Smooth muscle cell (in vitro differentiated cells): ENCODE measurements at regions not wholly inside any gene's neighbourhood (a gene's known extent, or its start where the extent isn't known, plus 50 kb on each side); places are given as distances from the start of the nearest gene placed in this dataset.

Experiments
- DNase-seq: peaks from one replicate; lab custom pipeline; 2025; ENCODE audit not compliant: unreplicated experiment; lab: John Stamatoyannopoulos, UW
- H2AFZ ChIP-seq: fragments of 200-600 bp; sonication (generic); 2 replicates; pipeline ENCODE4 v1.6.0; 2016; ENCODE audit warnings: antibody characterized with exemption, low read depth, mild to moderate bottlenecking
- H3F3A ChIP-seq: fragments of 200-600 bp; sonication (generic); 2 replicates; pipeline ENCODE4 v1.6.0; 2017; ENCODE audit warnings: antibody characterized with exemption, low read depth
- H3K27ac ChIP-seq: fragments of 200-600 bp; sonication (generic); 2 replicates; pipeline ENCODE4 v1.5.1; 2016; ENCODE audit warnings: low read depth, mild to moderate bottlenecking
- H3K27me3 ChIP-seq: fragments of 200-600 bp; sonication (generic); 2 replicates; pipeline ENCODE4 v1.6.1; 2016; ENCODE audit warnings: low read depth, mild to moderate bottlenecking
- H3K36me3 ChIP-seq: fragments of 200-600 bp; sonication (generic); 2 replicates; pipeline ENCODE4 v1.5.1; 2016; ENCODE audit warnings: low read depth
- H3K4me1 ChIP-seq: fragments of 200-600 bp; sonication (generic); 2 replicates; pipeline ENCODE4 v1.5.1; 2016; ENCODE audit warnings: low read depth
- H3K4me2 ChIP-seq: fragments of 200-600 bp; sonication (generic); 2 replicates; pipeline ENCODE4 v1.6.0; 2016; ENCODE audit warnings: mild to moderate bottlenecking
- H3K4me3 ChIP-seq: fragments of 200-600 bp; sonication (generic); 2 replicates; pipeline ENCODE4 v1.5.1; 2016; ENCODE audit warnings: mild to moderate bottlenecking
- H3K79me2 ChIP-seq: fragments of 200-600 bp; sonication (generic); 2 replicates; pipeline ENCODE4 v1.6.0; 2016; ENCODE audit warnings: low read depth, mild to moderate bottlenecking
- H3K9ac ChIP-seq: fragments of 200-600 bp; sonication (generic); 2 replicates; pipeline ENCODE4 v1.6.0; 2016; ENCODE audit warnings: low read depth
- H3K9me3 ChIP-seq: fragments of 200-600 bp; sonication (generic); replicated peaks from 2 replicates; pipeline ENCODE4 v1.5.1; 2016; ENCODE audit warnings: low read depth
- H4K20me1 ChIP-seq: fragments of 200-600 bp; sonication (generic); 2 replicates; pipeline ENCODE4 v1.6.0; 2016; ENCODE audit warnings: low read depth
- CTCF ChIP-seq: fragments of 200-600 bp; sonication (generic); IDR thresholded peaks from 2 replicates; pipeline ENCODE4 v1.5.1; 2017; ENCODE audit warnings: borderline replicate concordance, mild to moderate bottlenecking, antibody characterized with exemption; ENCODE audit not compliant: insufficient read depth, poor library complexity, severe bottlenecking
- WGBS: methylation state at CpG from one replicate; pipeline ENCODE4 v1.1.7; 2016; ENCODE audit warnings: low lambda C conversion rate; 5-methylcytosine and 5-hydroxymethylcytosine counted together

DNA sequence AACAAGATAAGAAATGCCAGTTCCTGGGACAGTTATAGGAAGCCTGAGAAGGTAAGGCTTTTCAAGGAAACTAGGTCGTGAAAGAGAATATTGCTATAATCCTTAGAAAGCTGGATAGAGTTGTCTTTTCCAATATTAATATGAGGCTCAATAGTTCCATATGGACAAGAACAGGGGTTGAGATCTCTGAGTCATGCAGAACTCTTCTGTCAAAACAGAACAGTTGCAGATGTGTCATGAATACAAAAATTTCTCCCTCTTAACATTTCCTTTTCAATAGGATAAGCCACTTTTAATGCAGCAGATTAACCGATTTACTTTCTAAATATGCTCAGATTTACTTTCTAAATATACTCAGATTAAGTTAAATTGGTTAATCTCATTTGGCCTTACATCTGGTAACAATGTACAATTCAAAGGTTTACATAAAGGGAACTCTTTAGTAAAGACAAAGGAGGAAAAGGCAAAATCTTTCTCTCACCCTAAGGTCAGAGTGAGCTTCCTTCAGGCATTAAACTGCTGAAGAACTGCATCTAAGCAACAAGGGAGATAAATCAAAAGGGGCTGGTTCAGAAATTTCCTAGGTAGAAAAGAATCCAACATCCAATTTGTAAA is 104.7 kb upstream of the PCDH15 start:
- Histone ChIP-seq H3K4me2 (no peak overlapping the region), H3K4me3 (no peak overlapping the region), H3K27ac (no peak overlapping the region), H3K36me3 (no peaks in the 10 kb centered on the region), H4K20me1 (no peaks in the 10 kb centered on the region), H3K27me3 (no peaks in the 10 kb centered on the region), H3K79me2 (no peaks in the 10 kb centered on the region), H3K9me3 (no peaks in the 10 kb centered on the region), H2AFZ (no peak overlapping the region), H3K4me1 (no peaks in the 10 kb centered on the region), H3F3A (no peaks in the 10 kb centered on the region), H3K9ac (no peak overlapping the region)
- no peak for DNase-seq
- 81% methylated on average over 2 of the region's 2 CpGs for WGBS
- TF ChIP-seq CTCF, result no peak

- WGBS, result 72% methylated on average over 1 of the region's 1 CpG
- no peak overlapping the region for H2AFZ ChIP-seq
- H3F3A ChIP-seq, result no peaks in the 10 kb centered on the region
- H3K36me3 ChIP-seq, result no peaks in the 10 kb centered on the region
- no peak for TF ChIP-seq CTCF
- no peaks in the 10 kb centered on the region for H3K9me3 ChIP-seq
- no peak overlapping the region for H3K9ac ChIP-seq
- H3K4me2 ChIP-seq, result no peak overlapping the region
- H3K27me3 ChIP-seq, result no peaks in the 10 kb centered on the region
- no peaks in the 10 kb centered on the region for H3K4me1 ChIP-seq
- no peak for DNase-seq
- H3K79me2 ChIP-seq, result no peaks in the 10 kb centered on the region
- no peaks in the 10 kb centered on the region for H4K20me1 ChIP-seq
- H3K27ac ChIP-seq, result no peak overlapping the region
- no peak overlapping the region for H3K4me3 ChIP-seq
These were observed 103.8 kb upstream of the PCDH15 start for GRCh38 chr10:54904833-54905232.

DNA sequence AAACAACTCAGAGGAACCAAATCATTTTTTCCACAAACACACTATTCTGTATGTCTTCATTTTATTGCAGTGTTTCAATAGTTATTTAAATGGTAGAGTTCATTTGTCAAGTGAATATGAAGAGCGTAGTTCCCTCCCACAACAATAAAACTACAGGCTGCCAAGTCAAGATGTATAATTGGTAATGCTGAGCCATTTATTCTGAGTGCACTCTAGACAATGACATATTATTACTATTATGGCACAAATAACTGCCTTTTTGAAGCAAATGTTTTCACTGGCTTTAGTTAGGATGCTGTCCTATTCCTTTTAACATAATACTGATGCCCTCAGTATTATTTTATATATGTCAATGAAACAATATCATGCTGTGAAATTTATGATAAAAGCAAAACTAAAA is 102.7 kb upstream of the PCDH15 start:
- no peak for TF ChIP-seq CTCF
- Histone ChIP-seq H3K9ac (no peak overlapping the region), H3K4me1 (no peaks in the 10 kb centered on the region), H3K9me3 (no peaks in the 10 kb centered on the region), H3K4me2 (no peak overlapping the region), H3F3A (no peaks in the 10 kb centered on the region), H3K27me3 (no peaks in the 10 kb centered on the region), H4K20me1 (no peaks in the 10 kb centered on the region), H3K27ac (no peak overlapping the region), H2AFZ (no peak overlapping the region), H3K4me3 (no peak overlapping the region), H3K79me2 (no peaks in the 10 kb centered on the region), H3K36me3 (no peaks in the 10 kb centered on the region)
- no peak for DNase-seq
- WGBS, result 100% methylated on average over 1 of the region's 1 CpG

GRCh38 chr10:54900584-54900983 is 99.6 kb upstream of the PCDH15 start:
- Histone ChIP-seq H3K36me3 (no peaks in the 10 kb centered on the region), H3K9ac (no peak overlapping the region), H3K9me3 (no peaks in the 10 kb centered on the region), H3K4me2 (no peak overlapping the region), H3K79me2 (no peaks in the 10 kb centered on the region), H3K27me3 (no peaks in the 10 kb centered on the region), H3K4me3 (no peak overlapping the region), H3F3A (no peaks in the 10 kb centered on the region), H2AFZ (no peak overlapping the region), H3K27ac (no peak overlapping the region), H4K20me1 (no peaks in the 10 kb centered on the region), H3K4me1 (no peaks in the 10 kb centered on the region)
- 84% methylated on average over 1 of the region's 1 CpG for WGBS
- DNase-seq, result no peak
- no peak for TF ChIP-seq CTCF
